ENCODE measurements at regions not wholly inside any gene's neighbourhood (a gene's known extent, or its start where the extent isn't known, plus 50 kb on each side); places are given as distances from the start of the nearest gene placed in this dataset.

DNA sequence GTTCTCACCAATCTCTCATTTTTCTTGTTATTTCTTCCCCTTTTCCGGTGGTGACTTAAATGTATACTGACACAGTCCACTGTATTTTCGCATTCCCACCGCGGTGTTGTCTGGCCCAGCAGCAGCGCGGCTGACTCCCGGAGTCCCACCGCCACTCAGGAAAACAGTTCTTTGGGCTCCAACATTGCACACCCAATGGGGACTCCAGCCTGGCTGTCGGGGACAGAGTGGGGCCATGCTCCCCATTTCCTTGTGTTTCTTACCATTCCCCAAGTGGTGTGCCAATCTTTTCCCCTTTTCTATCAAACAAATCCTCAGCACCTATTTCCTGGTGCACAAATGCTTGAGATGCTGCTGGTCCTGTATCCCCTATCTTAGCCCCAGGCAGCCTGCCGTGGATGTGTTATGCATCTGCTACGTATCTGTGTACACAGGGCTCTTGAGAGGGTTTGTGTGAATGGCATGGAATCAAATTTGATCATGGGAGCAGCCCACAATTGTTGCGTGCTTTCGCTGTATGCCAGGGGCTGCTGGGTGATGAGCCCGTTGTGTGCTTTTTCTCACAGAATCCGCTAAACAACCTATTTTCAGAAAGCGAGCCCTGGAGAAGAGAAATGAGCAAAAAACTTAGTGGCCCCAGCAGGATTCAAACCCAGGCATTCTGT lies 219.1 kb upstream of the RGMA start:
- TF ChIP-seq SIN3A (IDR thresholded peaks at IDR 0.05; ENCODE audit: borderline replicate concordance, low read depth, low read length): no peak
- no peak for TF ChIP-seq RCOR1 (IDR thresholded peaks at IDR 0.05; ENCODE audit: low read length)
- TF ChIP-seq GABPA (IDR thresholded peaks at IDR 0.05; ENCODE audit: low read depth): no peak
- TF ChIP-seq, protein P1, sequence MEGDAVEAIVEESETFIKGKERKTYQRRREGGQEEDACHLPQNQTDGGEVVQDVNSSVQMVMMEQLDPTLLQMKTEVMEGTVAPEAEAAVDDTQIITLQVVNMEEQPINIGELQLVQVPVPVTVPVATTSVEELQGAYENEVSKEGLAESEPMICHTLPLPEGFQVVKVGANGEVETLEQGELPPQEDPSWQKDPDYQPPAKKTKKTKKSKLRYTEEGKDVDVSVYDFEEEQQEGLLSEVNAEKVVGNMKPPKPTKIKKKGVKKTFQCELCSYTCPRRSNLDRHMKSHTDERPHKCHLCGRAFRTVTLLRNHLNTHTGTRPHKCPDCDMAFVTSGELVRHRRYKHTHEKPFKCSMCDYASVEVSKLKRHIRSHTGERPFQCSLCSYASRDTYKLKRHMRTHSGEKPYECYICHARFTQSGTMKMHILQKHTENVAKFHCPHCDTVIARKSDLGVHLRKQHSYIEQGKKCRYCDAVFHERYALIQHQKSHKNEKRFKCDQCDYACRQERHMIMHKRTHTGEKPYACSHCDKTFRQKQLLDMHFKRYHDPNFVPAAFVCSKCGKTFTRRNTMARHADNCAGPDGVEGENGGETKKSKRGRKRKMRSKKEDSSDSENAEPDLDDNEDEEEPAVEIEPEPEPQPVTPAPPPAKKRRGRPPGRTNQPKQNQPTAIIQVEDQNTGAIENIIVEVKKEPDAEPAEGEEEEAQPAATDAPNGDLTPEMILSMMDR (IDR thresholded peaks at IDR 0.05): no peak
- no peak for TF ChIP-seq NFIC (IDR thresholded peaks at IDR 0.05; ENCODE audit: borderline replicate concordance)
- TF ChIP-seq, protein P2, sequence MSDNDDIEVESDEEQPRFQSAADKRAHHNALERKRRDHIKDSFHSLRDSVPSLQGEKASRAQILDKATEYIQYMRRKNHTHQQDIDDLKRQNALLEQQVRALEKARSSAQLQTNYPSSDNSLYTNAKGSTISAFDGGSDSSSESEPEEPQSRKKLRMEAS (IDR thresholded peaks at IDR 0.05; ENCODE audit: low read depth): no peak
- TF ChIP-seq YY1 (IDR thresholded peaks at IDR 0.05; ENCODE audit: low read depth): no peak
- TF ChIP-seq JUND (IDR thresholded peaks at IDR 0.05): no peak
- no peak for TF ChIP-seq TAF1 (IDR thresholded peaks at IDR 0.05; ENCODE audit: borderline replicate concordance, low read depth, low read length)
- TF ChIP-seq, protein P3, sequence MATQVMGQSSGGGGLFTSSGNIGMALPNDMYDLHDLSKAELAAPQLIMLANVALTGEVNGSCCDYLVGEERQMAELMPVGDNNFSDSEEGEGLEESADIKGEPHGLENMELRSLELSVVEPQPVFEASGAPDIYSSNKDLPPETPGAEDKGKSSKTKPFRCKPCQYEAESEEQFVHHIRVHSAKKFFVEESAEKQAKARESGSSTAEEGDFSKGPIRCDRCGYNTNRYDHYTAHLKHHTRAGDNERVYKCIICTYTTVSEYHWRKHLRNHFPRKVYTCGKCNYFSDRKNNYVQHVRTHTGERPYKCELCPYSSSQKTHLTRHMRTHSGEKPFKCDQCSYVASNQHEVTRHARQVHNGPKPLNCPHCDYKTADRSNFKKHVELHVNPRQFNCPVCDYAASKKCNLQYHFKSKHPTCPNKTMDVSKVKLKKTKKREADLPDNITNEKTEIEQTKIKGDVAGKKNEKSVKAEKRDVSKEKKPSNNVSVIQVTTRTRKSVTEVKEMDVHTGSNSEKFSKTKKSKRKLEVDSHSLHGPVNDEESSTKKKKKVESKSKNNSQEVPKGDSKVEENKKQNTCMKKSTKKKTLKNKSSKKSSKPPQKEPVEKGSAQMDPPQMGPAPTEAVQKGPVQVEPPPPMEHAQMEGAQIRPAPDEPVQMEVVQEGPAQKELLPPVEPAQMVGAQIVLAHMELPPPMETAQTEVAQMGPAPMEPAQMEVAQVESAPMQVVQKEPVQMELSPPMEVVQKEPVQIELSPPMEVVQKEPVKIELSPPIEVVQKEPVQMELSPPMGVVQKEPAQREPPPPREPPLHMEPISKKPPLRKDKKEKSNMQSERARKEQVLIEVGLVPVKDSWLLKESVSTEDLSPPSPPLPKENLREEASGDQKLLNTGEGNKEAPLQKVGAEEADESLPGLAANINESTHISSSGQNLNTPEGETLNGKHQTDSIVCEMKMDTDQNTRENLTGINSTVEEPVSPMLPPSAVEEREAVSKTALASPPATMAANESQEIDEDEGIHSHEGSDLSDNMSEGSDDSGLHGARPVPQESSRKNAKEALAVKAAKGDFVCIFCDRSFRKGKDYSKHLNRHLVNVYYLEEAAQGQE (IDR thresholded peaks at IDR 0.05; ENCODE audit: low read depth, low read length): no peak

Data from SK-N-SH (cell line).